A549 (cell line): ENCODE measurements at regions not wholly inside any gene's neighbourhood (a gene's known extent, or its start where the extent isn't known, plus 50 kb on each side); places are given as distances from the start of the nearest gene placed in this dataset.
"Not testable (repeated sequence)": the region's sequence is repeated elsewhere in the genome, so short reads cannot be mapped to it uniquely, and the experiment has no call there.

Source experiments
- PHF8 ChIP-seq: fragments of 200-600 bp; sonication (generic); IDR thresholded peaks from 2 replicates; pipeline ENCODE4 v1.6.1; 2016; ENCODE audit warnings: low read depth, mild to moderate bottlenecking, antibody characterized with exemption, moderate library complexity, borderline replicate concordance
- POLR2A ChIP-seq: IDR thresholded peaks from 2 replicates; pipeline ENCODE4 v1.6.1; 2012; ENCODE audit warnings: mild to moderate bottlenecking, low read length
- RFX5 ChIP-seq: fragments of 450-650 bp; IDR thresholded peaks from 2 replicates; pipeline ENCODE4 v1.7.1; 2014; ENCODE audit warnings: antibody characterized with exemption, mild to moderate bottlenecking, moderate library complexity
- TF ChIP-seq, protein P1 (sequence below): fragments of >200 bp; sonication (Bioruptor Twin); formaldehyde crosslinking; IDR thresholded peaks from 3 replicates; pipeline ENCODE4 v1.5.1; 2016

DNA sequence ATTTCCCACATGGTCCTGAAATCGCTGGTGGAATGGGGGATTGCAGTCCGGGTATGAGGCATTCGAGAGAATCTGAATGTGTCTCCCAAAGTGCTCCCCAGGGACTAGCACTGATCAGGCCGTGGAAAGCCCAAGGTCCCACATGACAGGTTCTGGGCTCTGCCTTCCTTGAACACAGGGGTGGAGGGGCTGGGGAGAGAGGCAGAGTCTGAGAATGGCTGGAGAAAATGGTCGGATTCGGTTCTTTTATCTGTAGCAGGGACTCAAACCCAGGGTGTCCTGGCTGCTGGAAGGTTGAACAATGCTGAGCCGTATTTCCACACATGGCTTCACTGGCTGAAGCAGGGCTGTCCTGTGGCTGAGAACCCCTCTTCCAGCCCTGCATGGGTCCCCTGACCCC lies 122.7 kb upstream of the SULF2 start:
- not testable (repeated sequence) for TF ChIP-seq PHF8, POLR2A, RFX5
- TF ChIP-seq, protein P1, sequence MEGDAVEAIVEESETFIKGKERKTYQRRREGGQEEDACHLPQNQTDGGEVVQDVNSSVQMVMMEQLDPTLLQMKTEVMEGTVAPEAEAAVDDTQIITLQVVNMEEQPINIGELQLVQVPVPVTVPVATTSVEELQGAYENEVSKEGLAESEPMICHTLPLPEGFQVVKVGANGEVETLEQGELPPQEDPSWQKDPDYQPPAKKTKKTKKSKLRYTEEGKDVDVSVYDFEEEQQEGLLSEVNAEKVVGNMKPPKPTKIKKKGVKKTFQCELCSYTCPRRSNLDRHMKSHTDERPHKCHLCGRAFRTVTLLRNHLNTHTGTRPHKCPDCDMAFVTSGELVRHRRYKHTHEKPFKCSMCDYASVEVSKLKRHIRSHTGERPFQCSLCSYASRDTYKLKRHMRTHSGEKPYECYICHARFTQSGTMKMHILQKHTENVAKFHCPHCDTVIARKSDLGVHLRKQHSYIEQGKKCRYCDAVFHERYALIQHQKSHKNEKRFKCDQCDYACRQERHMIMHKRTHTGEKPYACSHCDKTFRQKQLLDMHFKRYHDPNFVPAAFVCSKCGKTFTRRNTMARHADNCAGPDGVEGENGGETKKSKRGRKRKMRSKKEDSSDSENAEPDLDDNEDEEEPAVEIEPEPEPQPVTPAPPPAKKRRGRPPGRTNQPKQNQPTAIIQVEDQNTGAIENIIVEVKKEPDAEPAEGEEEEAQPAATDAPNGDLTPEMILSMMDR, result not testable (repeated sequence)
